Left renal cortex interstitium (tissue), 4 donors: ENCODE measurements at regions not wholly inside any gene's neighbourhood (a gene's known extent, or its start where the extent isn't known, plus 50 kb on each side); places are given as distances from the start of the nearest gene placed in this dataset.
"Not testable (repeated sequence)": the region's sequence is repeated elsewhere in the genome, so short reads cannot be mapped to it uniquely, and the experiment has no call there.

Experiments used
- DNase-seq, 4 donors: peaks; one replicate each; pipeline ENCODE4 v3.0.0-alpha.2; 2013; ENCODE audit warnings: low read depth in 4 of 4, low spot score in 2 of 4, missing footprints in 1 of 4

DNA sequence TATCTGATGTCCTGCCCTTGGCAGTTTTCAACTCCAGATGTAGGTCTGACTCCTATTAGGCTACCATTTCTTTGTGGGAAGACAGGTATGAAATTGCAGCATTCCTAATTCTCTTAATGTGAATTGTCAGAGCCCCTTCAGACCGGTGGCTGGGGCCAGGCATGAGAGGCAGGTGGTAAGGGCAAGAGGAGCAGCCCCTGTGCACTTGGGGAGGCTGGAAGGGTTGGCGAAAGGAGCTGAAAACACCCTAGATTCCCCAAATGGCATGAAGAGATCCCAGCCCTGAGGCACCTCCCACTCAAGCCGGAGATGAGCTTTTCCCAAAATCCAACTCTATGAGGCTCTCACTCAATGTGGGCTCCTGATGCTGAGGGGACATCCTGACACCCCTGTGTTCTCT lies 453.2 kb downstream of the NR2F2 start:
- DNase-seq = no peak

DNA sequence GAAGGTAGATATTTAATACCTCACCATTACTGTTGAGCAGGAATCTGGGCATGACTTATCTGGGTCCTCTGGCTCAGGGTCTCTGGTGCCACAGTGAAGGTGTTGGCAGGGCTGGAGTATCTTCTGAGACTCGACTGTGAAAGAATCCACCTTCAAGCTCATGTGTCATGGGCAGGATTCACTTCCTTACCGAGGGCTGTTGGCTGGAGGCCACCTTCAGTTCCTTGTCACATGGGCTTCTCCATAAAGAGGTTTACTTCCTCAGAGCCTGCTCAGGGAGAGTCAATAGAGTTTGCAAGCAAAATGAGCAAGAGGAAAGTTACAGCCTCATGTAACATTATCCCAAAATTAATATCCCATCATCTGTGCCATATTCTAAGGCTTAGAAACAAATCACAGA lies 459.5 kb downstream of the NR2F2 start:
- no peak for DNase-seq

DNA sequence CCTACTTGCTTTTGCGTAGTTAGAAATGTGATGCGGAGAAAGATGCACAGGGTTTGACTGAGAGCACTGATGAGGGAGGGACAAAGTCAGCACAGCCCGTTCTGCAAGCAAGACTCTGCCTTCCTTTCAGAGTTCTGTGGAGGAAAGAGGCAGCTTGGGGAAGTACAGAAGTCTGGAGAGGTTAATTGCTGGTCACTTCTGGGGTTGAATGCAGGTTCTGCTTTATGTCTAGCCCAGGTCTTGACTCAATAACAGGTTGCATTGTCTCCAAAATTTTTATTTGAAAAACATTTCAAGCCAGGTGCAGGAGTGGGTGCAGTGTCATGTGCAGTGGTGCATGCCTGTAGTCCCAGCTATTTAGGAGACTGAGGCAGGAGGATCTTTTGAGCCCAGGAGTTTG lies 461.7 kb downstream of the NR2F2 start:
- no peak for DNase-seq

DNA sequence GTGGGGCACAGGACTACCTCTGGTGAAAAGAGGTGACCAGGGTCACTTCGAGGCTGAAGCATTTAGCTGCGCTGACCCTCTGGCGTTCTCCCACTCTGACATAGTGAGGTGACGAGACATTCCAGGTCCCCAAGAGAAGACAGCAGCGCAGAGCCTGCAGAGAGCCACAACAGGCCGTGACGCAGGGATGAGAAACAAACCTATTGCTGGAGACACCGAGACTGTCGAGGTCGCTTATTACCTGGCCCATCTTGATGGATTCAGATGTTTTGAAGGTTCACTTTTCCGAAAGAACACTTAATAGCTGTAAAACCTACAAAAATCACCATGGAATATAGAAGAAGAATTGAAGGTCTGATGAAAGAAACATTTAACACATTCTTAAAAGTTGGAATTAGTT lies 466.3 kb downstream of the NR2F2 start:
- no peak for DNase-seq

DNA sequence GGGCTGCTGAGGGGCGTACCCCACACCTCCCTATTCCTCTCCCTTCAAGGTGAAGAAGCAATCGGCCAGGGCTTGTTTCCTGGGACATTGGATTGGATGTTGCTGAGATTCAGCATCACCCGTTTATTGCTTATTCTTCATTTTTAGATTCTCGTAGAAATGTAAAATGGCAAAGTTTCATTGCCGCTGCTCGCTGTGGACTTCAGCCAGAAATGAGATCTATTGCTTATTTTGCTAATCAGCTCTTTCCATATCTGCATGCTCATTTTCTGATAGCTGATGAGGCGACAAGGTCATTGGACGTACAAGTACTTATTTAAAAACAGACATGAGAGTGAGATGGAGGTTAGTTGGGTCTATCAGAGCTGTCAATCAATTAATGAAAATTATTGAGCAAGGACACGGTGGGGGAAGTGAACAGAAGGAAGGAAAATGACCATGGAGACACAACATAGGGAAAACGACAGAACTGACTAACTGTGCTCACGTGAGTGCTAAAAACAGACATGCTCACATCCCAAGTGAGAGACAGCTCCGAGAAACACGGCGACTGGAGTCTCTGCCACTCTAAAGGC lies 471.2 kb downstream of the NR2F2 start:
- DNase-seq = no peak

DNA sequence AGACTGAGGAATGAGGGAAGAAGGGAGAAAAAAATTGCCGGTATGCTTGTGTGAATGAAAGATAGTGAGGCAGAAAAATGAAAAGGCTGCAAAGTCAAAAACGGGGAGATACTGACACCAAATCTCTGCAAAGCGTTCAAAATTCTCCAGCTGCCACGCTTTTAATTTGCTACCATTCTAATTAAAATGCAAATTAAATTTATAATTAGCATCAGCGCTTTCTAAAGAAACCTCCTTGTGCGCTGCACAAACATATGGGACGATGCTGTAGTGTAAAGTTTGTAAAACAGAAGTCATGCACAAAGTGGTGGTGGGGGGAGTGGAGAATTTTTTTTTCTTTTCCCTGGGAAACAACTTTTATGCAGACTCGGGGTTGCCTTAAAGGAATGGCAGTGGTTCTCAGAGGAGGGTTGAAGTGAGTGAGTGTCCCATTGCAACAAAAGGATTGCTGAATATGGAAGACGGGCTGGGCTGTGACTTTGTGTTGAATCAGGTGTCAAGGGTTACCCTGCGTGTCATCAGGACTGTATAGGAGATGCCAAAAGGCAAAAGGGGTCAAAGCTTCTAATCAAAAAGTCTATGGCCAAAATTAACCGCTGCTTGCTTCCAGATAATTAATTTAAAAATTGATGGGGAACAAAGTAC lies 472.2 kb downstream of the NR2F2 start:
- no peak for DNase-seq

DNA sequence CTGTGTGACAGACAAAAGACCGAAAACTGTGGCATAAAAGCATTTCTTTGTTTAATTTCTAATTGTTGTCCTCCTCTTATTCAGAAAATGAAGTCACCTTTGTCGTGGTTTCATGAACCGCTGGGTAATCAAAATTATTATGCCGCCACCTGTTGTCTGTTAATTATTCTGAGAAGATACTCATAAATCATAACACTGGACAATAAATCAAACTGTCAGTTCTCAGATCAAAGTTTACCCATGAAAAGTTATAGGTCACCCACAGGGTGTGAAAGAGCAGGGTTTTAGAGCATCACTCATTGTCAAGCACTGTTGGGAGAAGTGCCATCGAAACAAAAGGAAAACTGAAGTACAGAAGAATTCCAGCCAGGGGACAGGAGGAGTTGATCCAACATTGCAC lies 474.3 kb downstream of the NR2F2 start:
- DNase-seq = no peak

DNA sequence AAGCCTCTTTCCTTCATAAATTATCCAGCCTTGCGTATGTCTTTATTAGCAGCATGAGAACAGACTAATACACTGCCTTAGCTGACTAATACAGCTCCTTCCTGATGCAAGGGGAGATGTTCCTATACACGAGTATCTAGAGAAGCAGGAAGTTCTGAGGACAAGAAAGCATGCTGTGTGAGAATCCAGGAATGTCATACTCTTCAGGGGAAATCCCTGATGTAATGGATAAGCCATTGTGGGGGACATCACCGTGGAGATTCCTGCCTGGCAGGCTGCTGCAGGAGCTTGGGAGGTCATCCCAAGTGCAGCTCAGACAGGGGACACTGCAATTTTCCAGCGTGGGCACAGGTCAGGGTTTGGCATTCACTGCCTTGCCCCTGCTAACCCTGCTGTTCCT lies 476.9 kb downstream of the NR2F2 start:
- DNase-seq = no peak

DNA sequence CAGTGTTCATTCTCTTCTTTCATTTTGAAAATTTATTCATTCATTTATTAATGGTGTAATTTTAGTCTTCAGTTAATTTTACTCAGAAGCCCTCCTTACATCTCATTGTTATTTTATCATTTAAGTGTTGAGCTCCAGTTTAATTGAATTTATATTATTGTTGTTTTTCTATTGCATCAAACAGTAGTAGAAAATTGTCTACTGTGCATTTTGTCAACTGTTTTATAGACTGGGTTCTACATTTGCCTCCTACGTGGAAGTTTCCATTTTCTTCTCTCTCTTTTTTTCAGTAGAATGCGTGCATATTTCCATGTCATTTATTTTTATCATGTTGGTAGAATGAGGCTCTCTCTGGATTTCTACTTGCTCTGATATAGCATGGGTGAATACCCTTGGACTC lies 487.4 kb downstream of the NR2F2 start:
- no peak for DNase-seq

DNA sequence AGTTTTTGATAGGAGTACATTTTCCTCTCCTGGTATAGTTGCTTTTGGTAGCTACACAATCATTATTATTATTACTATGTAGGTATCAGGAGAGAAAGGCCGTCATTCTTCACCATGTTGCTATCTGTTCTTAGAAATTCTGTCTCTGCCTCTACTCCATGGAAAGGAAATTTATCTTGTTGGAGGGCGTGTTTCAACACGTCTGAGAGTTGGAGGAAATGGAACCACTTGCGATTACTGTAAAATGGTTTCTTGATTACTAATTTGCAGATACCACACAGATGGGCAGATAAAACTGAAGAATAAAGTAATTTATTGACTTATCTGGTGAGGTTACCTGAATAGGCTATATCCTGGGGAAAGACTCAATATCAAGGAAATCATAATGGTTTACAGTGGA lies 488.4 kb downstream of the NR2F2 start:
- no peak for DNase-seq

DNA sequence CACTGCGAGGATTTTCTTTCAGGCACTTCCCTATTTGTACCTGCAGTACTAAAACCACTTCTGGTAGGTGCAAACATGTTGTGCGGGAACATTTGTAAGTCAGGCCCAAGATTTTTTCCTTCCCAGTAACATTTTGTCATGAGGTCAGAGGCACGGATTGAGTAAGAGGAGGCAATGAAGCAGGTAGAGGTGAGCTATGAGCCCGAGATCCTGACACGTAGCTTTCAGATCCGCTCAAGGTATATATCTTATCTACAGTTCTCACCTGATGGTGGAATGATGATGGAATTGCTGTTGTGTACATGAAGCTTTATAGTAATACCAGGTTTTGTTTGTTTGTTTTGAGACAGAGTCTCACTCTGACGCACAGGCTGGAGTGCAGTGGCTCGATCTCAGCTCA lies 497.5 kb downstream of the NR2F2 start:
- no peak for DNase-seq

DNA sequence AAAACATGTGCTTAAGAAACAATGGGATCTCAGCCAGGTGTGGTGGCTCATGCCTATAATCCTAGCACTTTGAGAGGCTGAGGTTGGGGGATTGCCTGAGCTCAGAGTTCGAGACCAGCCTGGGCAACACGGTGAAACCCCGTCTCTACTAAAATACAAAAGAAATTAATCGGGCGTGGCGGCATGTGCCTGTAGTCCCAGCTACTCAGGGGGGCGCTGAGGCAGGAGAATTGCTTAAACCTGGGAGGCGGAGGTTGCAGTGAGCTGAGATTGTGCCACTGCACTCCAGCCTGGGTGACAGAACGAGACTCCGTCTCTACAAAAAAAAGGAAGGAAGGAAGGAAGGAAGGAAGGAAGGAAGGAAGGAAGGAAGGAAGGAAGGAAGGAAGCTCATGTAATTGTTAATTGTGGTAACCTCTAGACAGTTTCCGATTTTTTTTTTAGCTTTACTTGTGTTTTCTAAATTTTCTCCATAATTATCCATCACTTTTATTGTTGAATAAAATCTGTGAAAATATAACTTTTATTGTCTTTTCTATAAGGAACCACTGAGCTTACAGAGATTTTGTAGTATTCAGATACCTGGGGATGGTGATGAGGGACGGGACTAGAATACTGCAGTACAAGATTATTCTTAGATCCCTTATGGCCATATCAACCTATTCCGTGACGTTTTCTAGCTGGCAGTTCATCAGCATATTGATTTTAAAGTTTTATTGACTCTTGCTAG lies 506.9 kb downstream of the NR2F2 start:
- no peak for DNase-seq

DNA sequence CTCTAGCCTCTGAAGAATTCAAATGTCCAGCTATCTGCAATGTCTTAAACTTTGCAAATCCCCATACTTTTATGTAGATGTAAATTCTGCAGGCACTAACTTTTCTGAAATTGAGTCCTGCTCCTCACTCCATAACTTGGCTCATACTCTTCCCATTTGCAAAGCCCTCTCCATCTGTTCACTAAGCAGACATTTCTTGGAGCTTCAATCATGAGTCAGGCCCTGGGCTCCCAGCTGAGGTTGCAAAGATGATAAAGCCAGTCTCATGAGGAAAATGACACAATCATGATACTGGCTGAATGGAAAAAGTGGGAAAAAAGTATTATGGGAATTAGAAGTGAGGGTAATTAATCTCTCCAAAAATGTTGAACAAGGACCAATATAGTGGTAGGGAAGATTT lies 507.6 kb downstream of the NR2F2 start:
- no peak for DNase-seq

DNA sequence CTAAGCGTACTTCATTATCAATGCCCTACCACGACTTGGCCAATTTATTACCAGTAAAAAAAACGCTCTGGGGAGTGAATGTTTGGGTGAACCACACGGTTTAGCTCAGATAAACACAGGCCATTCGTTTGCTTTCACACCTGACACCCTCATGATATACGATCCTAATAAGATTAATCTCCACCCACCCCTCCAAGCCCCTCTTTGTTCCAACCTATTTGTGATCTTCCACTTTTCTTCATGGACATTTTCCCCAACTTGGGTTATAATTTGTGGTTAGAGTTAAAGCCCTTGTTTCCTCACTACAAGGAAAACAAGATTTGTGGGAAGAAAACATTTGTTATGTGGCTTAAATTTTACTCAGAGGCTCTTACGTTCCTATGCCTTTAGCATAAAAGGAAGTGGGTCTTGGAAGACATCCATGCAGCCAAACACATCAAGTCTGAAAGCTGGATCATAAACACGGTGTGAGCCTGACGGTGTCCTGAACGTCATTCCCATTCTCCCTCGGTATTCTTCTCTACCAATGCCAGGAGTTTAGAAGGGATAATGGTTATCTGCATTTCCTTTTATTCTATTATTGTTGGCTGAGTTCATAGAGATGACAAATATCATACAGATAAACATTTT lies 518.9 kb downstream of the NR2F2 start:
- peak in 3 of 4 donors; percentile 44 to 60 (median 46) for DNase-seq

DNA sequence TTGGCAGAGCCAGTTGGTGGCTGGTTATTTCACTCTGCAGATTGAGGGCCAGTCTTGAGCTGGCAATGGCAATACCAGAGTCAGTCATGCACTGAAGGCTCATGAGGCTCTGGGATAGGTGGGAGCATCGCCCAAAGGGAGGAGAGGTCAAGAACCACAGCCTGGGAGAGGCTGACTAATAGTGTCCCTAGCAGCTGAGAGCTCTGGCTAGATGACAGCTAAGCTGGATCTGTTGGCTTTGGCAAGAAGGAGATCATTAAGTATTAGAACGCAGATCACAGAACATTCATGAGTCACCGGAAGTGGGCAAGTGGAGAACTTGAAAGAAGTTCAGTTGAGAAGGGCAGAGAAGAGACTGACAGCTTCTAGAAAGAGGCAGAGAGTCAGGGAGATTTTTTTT lies 521.1 kb downstream of the NR2F2 start:
- no peak for DNase-seq

DNA sequence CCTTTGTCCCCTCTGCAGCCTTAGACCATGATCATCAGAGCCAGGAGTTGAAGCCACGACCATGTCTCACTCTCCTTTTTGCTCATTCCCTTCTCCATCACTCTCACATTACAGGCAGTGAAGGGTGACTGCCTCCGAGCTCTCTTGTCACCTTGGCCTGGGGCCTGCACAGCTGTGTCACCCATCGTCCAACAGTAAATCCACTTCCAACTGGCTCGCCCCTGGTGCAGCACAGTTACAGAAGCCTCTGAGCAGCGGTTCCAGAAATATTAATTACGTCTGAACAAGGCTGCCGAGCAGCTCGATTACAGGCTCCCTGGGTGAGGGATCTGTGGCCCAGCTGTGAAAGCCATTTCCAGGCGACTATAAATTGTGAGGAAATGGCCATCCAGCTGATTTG lies 528.2 kb downstream of the NR2F2 start:
- DNase-seq = no peak

DNA sequence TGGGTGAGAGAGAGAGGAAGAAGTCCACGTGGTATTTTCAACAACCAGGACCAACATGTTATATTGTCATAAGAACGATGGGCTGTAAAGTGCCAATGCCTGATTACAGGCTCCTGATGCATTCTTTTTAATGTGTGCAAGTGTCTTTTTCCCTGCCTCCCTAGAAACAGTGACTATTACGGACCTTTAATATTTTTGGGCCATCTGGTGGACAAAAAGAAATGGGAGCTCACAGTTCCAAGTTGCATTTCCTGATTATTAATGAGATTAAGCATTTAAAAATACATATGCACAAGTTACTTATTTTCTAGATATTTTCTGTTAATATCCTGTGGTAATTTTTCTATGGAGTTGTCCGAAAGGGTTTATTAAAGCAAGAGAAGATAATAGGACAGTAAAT lies 530.2 kb downstream of the NR2F2 start:
- peak in 1 of 4 donors; percentile 23 for DNase-seq

DNA sequence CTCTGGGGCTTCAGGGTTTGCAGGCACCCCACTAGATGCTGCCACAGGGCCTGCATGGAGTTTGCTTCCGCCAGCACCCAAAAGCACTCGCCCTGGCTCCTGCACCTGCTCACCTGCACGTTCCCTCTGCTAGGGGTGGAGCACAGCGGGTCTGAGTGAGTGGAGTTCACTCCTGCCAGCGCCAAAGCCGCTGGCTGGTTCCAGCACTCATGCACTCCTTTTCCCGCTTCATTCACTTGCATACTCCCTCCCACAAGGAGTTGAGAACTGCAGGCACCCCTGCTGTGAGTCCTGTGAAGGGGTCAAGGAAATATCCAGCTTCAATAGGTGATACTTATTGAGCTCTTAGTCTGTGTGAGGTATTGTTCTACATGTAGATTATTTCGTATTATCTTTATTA lies 537.5 kb downstream of the NR2F2 start:
- no peak for DNase-seq

DNA sequence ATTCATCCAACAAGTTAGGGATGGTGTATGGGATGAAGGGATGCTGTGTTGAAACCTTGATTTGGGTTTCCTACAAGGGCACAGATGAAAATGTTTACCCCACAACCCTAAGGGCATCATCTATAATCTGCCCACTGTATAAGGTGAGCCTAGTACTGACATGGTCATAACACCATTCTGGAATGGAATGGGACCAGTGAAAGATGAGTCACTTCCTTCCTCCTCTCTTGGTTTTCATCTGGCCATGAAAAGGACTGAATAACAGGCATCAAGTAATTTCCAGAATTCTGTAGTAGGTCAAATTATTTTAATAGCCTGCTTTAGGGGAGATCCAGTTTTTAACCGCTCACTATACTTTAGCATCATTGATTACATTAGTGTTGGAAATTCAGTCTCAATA lies 538.6 kb downstream of the NR2F2 start:
- DNase-seq = no peak

DNA sequence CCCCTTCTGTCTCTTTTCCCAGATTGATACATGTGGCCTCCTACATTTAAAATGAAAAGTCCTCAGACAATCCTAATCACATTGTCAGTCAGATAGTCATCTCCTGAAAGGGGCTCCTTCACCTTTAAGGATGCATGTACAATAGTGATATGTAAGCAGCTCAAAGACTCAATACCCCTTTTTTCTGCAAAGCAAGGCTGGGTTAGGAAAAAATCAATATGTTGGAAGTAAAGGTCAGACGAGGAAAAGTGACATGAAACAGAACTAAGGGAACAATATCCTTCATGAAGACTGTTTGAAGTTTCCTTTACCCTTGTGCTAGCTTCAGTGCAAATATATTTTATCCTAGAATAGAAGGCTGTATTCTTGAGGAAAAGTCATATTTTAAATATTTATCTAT lies 539.3 kb downstream of the NR2F2 start:
- no peak for DNase-seq

DNA sequence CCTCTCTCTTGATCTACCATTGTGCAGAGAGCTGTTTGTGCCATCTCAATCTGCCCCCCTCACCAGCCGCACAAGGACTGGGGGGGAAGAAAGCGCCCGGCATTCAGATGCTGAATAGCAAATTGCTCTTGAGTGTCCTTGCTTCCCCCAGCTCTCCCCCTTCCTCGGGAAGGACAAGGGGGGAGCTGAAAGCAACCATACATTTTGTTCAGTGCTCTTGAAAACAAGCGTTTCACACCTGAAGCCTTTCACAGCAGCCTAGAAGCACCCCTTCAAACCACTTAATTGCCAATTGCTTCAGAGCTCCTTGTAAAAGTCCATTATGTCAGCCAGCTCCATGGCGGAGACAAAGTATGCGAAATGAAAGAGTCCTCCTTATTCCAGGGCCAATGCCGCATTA lies 540.1 kb downstream of the NR2F2 start:
- no peak for DNase-seq

DNA sequence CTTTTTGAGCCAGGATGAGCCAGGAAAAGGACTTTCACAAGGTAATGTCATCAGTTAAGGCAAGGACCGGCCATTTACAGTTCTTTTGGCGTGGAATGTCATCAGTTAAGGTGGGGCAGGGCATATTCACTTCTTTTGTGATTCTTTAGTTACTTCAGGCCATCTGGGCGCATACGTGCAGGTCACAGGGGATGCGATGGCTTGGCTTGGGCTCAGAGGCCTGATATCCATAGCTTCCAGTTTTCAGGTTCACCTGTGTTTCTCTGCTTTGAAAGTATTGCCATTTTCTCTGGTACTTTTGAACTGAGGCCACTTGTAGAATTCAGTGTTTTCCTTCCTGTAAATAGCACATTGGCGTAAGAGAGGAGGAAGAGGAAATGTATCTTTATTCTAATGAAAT lies 546.9 kb downstream of the NR2F2 start:
- not testable (repeated sequence) for DNase-seq
